GM12801 (cell line): ENCODE measurements at regions not wholly inside any gene's neighbourhood (a gene's known extent, or its start where the extent isn't known, plus 50 kb on each side); places are given as distances from the start of the nearest gene placed in this dataset.

Experiments used
- CTCF ChIP-seq: IDR thresholded peaks from one replicate; pipeline ENCODE4 v1.5.1; 2011; ENCODE audit warnings: control low read depth; ENCODE audit not compliant: insufficient read length; ENCODE audit errors: extremely low read depth

- no peak for TF ChIP-seq CTCF
Observed at GRCh38 chr3:110487840-110488239, 583.8 kb upstream of the NECTIN3 start.

GRCh38 chr3:110491413-110491812 is 580.2 kb upstream of the NECTIN3 start:
- no peak for TF ChIP-seq CTCF

- TF ChIP-seq CTCF = no peak
Observed at GRCh38 chr3:110492876-110493275, 578.7 kb upstream of the NECTIN3 start.

DNA sequence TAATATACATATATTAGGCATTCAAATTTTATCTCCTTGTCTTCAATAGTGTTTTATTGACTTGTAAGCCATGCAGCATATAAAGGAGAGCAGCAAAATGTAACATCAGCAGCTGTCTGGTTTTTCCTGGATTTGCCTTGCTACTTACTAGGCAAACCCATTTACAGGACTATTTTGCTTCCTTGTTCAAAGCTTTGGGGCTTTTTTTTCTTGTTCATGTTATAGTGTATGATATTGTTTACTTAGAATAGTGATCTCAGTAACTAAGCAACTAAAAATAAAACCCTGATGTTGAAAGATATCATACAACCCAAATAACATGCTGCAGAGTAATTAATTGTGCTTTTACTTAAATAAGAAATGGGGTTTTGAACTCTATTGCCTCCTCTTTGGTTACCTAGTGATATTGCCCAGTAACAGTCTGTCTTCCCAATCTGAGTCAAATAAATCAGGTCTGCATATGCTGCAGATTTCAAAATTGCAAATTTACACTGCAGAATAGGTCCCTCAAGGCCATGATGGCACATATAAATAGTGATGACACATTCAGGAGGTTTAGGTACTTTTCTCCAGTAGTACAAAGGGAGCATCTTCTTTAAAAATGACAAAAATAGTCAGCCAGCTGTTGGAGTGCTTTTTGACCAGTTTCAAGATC is 578.1 kb upstream of the NECTIN3 start:
- TF ChIP-seq CTCF = no peak

GRCh38 chr3:110494093-110494490 is 577.5 kb upstream of the NECTIN3 start:
- no peak for TF ChIP-seq CTCF

GRCh38 chr3:110494728-110495127 is 576.9 kb upstream of the NECTIN3 start:
- no peak for TF ChIP-seq CTCF

GRCh38 chr3:110495201-110495927 is 576.3 kb upstream of the NECTIN3 start:
- TF ChIP-seq CTCF = no peak
